ENCODE measurements at regions not wholly inside any gene's neighbourhood (a gene's known extent, or its start where the extent isn't known, plus 50 kb on each side); places are given as distances from the start of the nearest gene placed in this dataset.
"Not testable (repeated sequence)": the region's sequence is repeated elsewhere in the genome, so short reads cannot be mapped to it uniquely, and the experiment has no call there.

DNA sequence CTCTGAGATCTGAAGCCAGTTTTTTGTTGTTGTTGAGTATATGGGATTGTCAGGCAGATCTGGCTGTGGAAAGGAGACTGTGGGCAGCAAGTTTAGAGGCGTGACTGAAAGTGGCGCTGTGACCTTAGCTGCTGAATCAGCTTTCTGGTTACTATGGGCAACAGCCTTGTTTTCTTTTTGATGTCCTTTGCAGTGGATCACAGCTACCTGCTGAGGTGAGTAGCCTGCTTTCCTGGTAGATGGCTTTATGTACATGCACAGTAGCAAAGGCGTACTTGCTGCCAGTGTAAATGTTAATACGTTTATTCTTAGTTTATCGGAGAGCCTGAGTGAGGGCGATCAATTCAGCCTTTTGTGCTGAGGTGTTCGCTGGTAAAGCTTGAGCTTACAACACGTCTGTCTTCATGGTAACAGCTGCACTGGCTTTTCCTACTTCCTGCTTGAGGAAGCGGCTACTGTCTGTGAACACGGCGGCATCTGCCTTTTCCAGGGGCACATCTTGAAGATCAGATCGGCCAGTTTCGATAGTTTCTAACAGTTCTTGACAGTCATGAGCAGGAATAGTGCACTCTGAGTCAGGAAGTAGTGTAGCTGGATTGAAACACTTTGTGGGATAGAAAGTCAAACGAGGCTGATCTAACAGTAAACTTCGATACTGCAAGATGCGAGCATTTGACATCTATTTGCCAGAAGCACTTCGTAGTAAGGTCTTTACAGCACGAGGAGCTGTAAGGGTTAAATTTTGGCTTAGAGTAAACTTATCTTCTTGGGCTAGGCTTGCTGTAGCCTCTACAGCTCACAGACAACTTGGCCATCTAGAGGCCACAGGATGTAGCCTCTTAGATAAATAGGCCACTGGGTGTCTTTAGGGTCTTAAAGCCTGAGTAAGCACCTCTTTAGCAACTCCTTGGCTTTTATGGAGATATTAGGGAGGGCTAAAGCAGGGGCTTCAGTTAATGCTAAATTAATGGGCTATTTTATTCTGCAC is 161.1 kb upstream of the FRG2C start:
- TF ChIP-seq, protein P1, sequence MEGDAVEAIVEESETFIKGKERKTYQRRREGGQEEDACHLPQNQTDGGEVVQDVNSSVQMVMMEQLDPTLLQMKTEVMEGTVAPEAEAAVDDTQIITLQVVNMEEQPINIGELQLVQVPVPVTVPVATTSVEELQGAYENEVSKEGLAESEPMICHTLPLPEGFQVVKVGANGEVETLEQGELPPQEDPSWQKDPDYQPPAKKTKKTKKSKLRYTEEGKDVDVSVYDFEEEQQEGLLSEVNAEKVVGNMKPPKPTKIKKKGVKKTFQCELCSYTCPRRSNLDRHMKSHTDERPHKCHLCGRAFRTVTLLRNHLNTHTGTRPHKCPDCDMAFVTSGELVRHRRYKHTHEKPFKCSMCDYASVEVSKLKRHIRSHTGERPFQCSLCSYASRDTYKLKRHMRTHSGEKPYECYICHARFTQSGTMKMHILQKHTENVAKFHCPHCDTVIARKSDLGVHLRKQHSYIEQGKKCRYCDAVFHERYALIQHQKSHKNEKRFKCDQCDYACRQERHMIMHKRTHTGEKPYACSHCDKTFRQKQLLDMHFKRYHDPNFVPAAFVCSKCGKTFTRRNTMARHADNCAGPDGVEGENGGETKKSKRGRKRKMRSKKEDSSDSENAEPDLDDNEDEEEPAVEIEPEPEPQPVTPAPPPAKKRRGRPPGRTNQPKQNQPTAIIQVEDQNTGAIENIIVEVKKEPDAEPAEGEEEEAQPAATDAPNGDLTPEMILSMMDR (IDR thresholded peaks at IDR 0.05): peak in 3 of 5 experiments; percentile 32 to 53 (median 44)
- TF ChIP-seq POLR2A (IDR thresholded peaks at IDR 0.05): peak; percentile 58
- not testable (repeated sequence) for TF ChIP-seq EP300 (IDR thresholded peaks at IDR 0.05; ENCODE audit: low read depth)
